Glomerular endothelial cell (primary cell): ENCODE measurements at regions not wholly inside any gene's neighbourhood (a gene's known extent, or its start where the extent isn't known, plus 50 kb on each side); places are given as distances from the start of the nearest gene placed in this dataset.

Experiments
- DNase-seq: peaks from one replicate; pipeline ENCODE4 v3.0.0-alpha.2; 2011; ENCODE audit warnings: low read depth, low spot score; ENCODE audit errors: extremely low read depth

DNA sequence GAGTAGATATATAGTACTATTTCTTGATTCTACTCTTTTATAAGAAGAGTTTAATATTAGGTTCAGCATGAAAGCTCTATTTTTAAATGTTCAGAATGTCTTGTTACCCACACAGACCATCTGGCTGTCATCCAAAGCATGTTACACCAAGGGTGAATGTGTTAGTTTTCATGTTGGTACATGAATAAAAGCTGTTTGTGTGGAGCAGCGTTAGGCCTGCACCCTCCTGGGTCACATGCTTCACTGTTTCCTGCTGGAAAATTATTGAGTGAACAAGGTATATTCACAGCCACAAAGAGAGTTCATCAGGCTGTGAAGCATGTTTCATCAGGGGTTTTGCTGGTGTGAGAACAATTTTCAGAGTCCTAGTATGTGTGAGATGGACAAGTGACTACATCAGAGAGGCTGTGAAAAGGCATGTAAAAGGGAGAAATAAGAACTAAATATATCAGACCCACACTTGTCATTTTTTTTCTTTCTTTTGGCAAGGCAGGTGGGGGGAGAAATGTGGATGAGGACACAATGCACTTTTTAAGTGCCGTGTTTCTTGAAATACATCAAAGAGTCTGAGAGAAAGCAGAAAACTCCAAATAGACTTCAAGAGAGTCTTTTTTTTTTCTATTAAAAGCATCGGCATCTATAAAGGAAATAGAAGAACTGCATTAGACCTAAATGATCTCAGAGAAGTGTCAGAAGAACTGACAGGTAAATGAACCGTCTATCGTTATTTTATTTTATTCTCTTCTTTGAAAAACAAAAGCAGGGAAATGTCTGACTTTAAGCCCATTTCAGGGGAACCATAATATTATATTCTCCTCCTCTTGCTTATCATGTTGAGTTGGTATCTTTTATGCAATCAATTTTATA is 2429.7 kb downstream of the PCDH7 start:
- no peak for DNase-seq

DNA sequence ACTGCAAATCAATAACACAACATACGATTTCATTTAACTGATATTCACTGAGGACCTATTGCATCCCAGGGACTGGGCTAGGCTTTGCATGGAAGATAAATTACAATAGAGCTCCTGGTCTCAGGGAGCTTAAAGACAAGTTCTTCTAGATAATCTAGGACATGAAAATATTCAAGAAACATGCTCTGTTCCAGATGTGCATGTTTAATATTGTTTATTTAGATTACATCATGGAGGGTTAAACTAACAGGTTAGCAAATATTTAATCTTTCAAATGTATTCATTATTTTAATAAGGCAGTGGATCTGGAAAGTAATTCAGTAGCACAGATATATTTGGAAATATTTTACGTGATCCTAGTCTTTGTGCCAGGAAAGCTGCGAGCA is 2430.3 kb downstream of the PCDH7 start:
- no peak for DNase-seq

DNA sequence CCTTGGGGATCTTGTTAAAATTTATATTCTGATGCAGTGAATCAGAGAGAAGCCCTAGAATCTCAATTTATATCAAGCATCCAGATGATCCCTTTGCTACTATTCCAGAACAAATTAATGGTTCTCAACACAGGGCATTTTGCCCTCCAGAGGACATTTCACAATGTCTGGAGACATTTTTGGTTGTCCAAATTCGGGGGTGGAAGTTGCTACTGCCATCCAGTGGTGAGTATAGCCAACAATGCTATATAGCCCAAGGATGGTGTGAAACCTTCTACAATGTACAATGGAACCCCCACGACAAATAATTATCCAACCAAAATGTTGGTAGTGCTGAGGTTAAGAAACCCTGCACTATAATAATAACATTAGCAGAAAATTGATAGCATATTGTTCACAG is 2440.0 kb downstream of the PCDH7 start:
- no peak for DNase-seq

DNA sequence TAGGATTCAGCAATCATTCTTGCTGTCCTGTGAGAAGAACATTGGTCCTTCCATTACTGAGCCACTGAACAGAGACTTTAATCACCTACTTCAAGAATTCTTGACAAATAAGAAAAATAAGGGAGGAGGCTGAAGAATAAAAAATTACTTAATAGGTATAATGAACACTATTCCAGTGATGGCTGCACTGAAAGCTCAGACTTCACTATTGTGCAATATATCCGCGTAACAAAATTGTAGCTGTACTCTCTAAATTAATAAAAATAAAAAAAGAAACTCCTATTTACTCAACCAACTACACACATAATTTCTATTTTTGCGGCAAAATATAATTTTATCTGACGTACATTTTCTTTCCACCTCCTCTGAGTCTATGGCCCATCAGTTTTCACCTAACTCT is 2441.0 kb downstream of the PCDH7 start:
- DNase-seq, result no peak

DNA sequence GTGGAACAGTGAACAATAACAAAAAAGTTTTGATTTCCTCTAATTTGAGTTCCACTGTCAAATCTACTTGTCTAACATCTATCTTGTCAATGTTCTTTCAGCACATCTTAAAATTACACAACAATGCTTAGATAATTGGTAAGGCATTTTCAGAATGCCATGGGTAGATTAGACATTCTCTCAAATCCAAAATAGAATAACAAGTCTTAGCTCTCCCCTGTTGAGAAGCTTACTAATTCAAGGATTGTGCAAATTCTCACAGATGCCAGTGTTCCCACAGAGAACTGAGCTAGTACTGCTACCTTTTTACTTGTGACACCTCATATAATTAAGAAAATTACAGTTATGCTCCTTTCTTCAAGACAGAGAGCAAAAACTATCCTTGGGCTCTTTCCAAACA is 2442.0 kb downstream of the PCDH7 start:
- DNase-seq, result no peak

DNA sequence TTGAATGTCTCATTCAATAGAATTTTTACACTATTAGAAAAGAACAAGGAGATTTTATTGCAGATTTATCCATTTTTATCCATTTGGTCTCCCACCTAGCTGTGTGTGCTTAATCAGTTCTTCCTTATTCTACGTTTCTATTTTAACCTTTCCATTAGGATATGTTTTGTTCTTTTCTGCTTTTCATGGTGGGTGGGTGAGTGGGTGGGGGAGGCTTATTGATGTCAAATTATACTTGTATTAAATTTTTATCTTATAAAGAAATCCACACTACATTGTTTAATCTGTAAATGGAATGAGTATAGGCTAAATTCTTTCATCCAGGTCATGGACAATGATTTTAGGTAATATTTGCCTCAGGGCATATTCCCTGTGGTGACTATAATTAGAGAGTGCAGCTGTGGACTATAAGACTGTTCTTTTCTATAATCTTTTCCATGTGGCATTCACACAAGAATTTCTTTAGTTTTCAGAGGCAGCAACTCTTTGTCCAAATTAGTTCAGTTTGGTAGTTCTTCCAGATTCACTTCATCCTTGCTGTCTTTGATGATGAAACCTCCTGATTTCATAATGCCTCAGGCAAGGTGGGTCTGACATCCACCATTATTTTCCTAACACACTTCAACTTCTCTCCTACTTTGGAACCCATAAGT is 2451.8 kb downstream of the PCDH7 start:
- DNase-seq, result no peak

DNA sequence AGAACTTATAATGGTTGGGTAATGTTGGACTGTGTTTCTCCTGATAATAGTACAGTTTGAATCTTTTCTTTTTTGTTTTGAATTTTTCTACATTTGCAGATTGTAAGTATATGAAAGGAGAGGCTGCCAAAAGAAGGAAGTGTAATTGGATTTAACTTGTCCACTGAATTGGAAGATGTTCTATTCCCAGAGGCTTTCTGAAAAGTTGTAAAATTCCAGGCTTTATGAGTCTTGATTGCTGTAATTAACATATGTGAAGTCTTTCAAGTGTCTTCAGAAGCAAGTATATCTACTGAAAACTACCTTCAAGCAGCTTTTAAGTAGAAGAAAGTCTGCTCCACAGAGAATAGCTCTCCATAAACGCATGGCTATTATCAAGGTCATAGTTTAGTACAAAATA is 2456.4 kb downstream of the PCDH7 start:
- no peak for DNase-seq

DNA sequence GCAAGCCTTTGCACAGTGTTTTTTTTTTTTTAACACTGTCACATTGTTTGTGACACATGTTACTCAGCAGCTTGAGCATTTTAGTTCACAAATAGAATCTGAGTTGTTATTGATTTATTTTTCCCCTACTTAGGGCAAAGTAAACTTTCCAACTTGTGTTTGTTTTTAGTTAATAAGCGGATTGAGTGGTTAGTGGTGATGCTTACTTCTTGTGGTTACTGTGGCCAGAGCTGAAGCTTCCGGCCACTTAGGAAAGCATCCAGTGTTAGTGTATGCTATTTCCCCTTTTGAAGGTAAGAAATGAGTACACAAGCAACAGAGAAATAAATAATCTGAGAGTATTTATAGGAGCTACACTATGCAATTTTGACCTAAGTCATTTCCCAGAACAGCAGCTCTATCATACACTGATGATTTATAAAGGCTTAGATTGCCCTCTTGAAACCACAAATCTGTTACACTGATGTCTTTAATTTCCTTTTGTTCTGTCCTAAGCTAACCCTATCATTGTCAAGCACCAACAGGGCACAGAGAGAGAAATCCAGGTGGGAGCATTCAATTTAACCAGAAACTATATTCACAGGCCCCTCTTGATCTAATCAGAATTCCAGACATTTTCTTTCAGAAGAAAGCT is 2464.6 kb downstream of the PCDH7 start:
- DNase-seq, result no peak

DNA sequence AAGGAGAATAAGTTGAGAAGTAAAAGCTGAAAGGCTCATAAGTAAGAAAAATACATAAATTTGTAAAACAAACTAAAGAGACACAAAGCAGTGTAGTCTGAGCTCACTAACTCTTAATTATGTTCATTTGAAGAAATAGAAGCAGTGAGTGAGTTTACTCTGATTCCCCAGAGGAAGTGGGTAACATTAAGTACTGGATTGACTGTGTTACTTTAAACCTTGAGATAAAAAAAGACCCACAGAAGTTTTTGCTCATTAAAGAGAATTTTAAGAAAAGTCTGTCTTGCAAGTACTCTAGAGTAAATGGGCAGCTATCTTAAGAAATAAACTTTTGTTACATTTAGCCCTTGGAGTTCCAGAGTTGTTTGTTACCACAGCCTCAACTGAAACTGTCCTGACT is 2466.9 kb downstream of the PCDH7 start:
- DNase-seq, result no peak

DNA sequence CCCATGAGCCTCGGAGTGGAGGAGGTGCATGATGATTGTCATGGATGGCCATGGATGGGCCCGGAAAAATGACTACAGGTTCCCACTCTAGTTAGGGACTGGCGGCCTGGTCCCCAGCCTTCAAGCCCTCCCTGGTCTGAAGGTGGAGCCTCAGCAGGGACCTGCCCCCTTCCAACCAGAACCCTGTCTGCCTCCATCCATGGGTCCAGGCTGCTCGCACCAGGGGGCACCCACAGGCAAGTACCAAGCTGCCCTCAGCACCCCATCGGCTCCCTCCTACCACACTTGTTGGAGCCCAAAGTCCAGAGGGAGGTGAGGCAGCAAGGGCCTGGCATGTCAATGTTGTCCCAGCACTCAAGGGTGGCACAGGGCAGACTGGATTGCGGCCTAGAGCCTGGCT is 2468.6 kb downstream of the PCDH7 start:
- DNase-seq, result no peak

DNA sequence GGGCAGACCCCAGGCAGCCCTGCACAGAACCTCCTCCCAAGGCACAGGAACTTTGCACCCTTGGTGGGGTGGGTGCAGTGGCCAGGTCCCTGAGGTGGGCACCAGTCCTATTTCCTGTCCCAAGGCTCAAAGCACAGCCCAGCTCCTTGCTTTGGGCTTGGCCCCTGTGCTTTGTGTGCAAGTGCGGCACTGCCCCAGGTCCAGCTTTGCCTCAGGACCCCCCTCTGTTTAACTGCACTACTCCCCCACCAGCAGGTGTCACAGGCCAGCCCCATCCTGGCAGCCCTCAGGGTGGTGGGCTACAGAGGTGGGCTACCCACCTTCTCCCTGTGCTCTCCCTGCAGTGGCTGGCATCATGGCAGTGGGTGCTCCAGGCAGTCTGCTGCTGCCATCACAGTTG is 2469.0 kb downstream of the PCDH7 start:
- DNase-seq, result no peak

DNA sequence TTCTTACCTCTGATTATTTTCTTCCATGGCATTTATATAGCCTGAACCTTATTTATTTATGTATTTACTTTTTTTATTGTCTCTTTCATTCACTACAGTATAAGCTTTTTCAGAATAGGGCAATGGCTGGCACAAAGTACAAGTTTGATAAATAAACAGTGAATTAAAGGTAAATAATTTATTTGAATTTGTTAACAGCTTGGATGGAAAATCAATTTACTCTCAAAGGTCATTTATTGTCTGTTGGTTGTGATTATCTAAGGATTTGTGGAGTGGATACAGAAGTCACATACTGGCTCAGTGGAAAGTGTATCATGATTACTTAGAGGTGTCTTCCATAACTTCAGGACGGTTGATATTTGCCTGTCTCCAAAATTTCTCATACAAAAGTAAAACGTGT is 2472.9 kb downstream of the PCDH7 start:
- DNase-seq, result no peak

DNA sequence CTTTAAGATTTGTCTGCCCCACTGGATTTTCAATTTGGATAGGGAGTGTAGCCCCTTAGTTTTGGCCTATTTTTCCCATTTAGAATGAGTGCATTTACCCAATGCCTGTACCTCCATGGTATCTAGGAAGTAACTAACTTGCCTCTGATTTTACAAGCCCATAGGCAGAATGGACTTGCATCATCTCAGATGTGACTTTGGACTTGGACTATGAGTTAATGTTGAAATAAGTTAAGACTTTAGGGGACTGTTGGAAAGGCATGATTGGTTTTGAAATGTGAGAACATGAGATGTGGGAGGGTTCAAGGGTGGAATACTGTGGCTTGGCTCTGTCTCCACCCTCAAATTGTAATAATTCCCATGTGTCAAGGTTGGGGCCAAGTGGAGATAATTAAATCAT is 2480.2 kb downstream of the PCDH7 start:
- DNase-seq, result no peak

DNA sequence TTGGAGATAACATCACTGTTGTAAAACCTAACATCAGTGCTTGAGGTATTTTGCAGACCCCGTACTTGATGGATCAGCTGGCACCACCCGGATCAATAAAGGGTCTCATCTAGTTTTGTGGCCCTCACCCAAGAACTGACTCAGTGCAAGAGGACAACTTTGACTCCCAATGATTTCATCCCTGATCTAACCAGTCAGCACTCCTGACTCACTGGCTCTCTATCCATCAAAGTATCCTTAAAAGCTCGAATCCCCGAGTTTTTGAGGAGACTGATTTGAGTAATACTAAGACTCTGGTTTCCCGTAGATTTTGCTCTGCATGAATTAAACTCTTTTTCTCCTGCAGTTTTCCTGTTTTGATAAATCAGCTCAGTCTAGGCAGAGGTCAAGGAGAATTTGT is 2498.1 kb downstream of the PCDH7 start:
- DNase-seq, result no peak

DNA sequence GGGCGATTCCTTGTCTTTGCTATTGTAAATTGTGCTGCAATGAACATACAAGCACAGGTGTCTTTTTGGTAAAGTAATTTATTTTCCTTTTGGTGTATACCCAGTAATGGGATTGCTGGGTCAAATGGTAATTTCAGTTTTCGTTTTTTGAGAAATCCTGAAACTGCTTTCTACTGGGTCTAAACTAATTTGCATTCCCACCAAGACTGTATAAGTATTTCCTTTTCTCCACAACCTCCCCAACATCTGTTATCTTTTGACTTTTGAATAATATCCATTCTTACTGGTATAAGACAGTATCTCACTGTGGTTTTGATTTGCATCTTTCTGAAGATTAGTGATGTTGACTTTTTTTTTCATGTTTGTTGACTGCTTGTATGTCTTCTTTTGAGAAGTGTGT is 2506.0 kb downstream of the PCDH7 start:
- no peak for DNase-seq

DNA sequence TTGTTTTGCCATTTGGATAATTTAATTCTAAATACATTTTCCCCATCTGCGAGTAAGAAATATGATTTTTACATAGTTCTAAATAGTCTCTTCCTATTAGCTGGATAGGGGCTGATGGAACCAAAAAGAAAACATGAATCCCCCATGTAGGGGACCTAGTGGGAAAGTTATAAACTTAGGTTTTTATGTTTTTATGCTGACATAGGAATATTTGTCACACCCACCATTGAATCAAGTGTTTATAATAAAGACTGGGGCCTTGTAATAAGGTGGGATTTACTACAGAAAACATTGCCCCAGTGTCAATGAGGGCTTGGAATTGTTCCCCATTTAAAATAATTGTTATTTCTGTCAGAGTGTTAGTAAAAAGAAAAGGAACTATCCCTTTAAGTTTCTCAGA is 2506.6 kb downstream of the PCDH7 start:
- no peak for DNase-seq

DNA sequence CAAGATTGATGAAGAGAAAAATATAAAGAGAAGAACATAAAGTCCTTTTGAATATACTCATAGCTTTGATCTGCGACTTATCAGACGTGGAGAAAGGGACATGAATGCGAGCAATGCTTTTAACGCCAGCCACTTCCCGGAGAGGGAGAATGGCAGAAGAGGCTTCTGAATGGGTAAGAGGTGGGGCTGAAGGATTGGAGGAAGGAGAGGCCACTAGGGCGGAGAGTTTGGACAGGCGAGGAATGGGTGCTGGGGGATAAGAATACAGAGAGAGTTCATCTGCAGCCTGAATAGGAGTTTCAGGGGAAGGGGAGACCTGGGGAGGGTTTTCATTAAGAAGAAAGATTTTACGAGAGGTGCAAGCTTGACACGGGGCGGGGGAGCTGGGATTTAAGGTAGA is 2534.9 kb downstream of the PCDH7 start:
- no peak for DNase-seq

DNA sequence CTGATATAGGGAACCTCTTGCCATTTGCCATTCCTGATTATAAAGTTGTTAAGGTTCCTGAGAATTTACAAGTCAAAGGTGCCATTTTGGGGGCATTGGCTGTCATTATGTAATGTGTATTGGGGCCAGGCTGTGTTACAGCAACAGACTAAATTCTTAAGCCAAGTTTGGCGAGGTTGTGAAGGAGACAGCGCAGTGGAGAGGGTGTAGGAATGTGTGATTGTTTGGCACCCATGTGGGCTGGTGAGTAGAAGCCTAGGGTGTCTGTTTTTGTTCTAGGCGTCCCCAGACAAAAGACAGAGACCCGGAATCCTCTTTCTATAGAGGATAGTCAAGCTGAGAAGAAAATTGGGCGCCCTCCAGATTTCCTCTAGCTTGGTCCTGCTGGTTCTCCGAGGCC is 2535.3 kb downstream of the PCDH7 start:
- DNase-seq, result no peak

DNA sequence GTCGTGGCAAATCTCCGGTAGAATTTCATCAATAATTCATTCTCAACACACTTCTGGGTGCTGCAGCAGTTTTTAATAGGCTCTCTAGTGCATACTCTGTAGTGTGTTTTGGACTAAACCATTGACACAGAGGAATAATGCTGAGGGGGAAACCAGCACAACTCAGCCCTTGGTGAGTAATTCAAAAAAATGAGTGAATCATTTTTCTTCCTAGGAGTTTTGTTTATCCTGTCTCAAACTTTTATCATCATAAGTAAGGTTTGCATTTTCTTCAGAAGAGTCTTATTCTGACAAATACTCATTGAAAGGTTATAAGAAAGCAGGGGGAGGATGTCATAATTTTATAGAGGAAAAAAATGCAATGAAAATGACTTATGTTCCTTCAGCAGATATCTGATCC is 2542.7 kb downstream of the PCDH7 start:
- no peak for DNase-seq

DNA sequence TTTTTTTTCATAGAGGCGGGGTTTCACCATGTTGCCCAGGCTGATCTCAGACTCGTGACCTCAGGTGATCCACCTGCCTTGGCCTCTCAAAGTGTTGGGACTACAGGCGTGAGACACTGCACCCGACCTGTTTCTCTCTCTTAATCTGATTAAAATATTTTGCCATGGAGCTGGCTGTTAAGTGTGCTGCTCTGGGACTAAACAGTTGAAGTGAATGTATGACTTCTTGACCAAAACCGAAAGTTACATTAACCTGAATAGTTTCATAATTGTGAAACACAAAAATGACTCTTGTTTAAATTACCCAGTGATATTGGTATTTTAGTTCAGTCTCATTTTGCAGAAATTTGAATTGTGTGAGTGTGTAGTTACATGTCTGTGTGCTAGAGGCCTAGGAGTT is 2548.6 kb downstream of the PCDH7 start:
- no peak for DNase-seq

DNA sequence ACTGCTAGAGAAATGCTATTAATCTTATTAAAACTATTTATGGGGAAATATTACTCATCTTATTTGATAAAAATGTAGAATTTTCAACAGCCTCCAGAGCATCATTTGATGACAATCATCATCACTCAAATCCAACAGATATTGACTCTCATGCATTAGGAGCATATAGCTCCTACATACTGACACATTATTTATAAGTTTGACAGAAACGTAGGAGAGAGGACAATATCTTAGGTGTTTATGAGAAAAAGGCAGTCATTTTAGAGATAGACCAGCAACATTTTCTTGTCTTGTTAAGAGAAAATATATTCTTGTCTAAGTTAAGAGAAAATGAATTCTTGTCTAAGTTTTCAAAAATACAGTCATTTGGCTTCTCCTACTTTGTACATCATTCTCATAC is 2550.2 kb downstream of the PCDH7 start:
- DNase-seq, result no peak

DNA sequence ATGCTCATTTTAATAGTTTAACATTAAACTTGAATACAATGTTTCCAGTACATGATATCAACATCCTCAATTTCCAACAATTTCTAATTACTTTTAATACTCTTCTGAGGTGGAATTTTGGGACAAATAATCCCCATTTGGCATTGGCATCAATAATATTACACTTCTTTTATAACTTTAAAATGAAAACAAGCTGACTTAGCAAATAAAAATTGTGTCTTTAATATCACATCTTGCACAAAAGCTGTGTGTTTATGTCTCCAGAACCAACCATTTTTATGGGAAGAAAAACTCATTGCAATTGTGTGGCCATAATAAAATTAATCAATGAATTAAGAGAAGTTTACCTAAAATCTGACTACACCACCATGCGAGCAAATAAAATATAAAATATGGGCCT is 2552.6 kb downstream of the PCDH7 start:
- no peak for DNase-seq
